ENCODE measurements at regions not wholly inside any gene's neighbourhood (a gene's known extent, or its start where the extent isn't known, plus 50 kb on each side); places are given as distances from the start of the nearest gene placed in this dataset.

GRCh38 chrX:139234898-139235297, 295.6 kb upstream of the F9 start:
- DNase-seq (ENCODE audit: low spot score in 2 of 2), result no peak
- H3K27ac ChIP-seq, result no peak overlapping the region
- no peak for TF ChIP-seq CTCF (IDR thresholded peaks at IDR 0.05)
- TF ChIP-seq POLR2A (IDR thresholded peaks at IDR 0.05), result no peak
- no peak for TF ChIP-seq EP300 (IDR thresholded peaks at IDR 0.05)
- no peak for TF ChIP-seq POLR2AphosphoS5 (IDR thresholded peaks at IDR 0.05)
- no peaks in the 10 kb centered on the region for H3K4me1 ChIP-seq
- no peaks in the 10 kb centered on the region for H3K36me3 ChIP-seq
- no peak overlapping the region for H3K4me3 ChIP-seq
- H3K27me3 ChIP-seq, result no peaks in the 10 kb centered on the region
- H3K9me3 ChIP-seq, result no peaks in the 10 kb centered on the region
- 94% methylated on average over 3 of the region's 3 CpGs for WGBS

- Histone ChIP-seq H3K36me3 (no peaks in the 10 kb centered on the region), H3K27me3 (no peaks in the 10 kb centered on the region), H3K27ac (no peak overlapping the region), H3K9me3 (no peaks in the 10 kb centered on the region), H3K4me3 (no peak overlapping the region), H3K4me1 (no peaks in the 10 kb centered on the region)
- 37% methylated on average over 10 of the region's 10 CpGs for WGBS
- DNase-seq (ENCODE audit: low spot score in 2 of 2), result no peak
- TF ChIP-seq POLR2A (IDR thresholded peaks at IDR 0.05), result no peak
- no peak for TF ChIP-seq POLR2AphosphoS5 (IDR thresholded peaks at IDR 0.05)
- TF ChIP-seq EP300 (IDR thresholded peaks at IDR 0.05), result no peak
- no peak for TF ChIP-seq CTCF (IDR thresholded peaks at IDR 0.05)
Measured at GRCh38 chrX:139224953-139225665, 305.4 kb upstream of the F9 start.

- no peaks in the 10 kb centered on the region for H3K27me3 ChIP-seq
- H3K27ac ChIP-seq, result no peak overlapping the region
- TF ChIP-seq POLR2A (IDR thresholded peaks at IDR 0.05), result no peak
- TF ChIP-seq CTCF (IDR thresholded peaks at IDR 0.05), result no peak
- TF ChIP-seq POLR2AphosphoS5 (IDR thresholded peaks at IDR 0.05), result no peak
- no peak for TF ChIP-seq EP300 (IDR thresholded peaks at IDR 0.05)
- H3K4me1 ChIP-seq, result no peaks in the 10 kb centered on the region
- WGBS, result 72% methylated on average over 9 of the region's 9 CpGs
- no peaks in the 10 kb centered on the region for H3K36me3 ChIP-seq
- H3K4me3 ChIP-seq, result no peak overlapping the region
- DNase-seq (ENCODE audit: low spot score in 2 of 2), result no peak
- H3K9me3 ChIP-seq, result no peaks in the 10 kb centered on the region
Measured at GRCh38 chrX:139222511-139223200, 307.9 kb upstream of the F9 start.

GRCh38 chrX:139213241-139213709, 317.3 kb upstream of the F9 start:
- H3K4me3 ChIP-seq, result no peak overlapping the region
- 75% methylated on average over 3 of the region's 3 CpGs for WGBS
- H3K36me3 ChIP-seq, result no peaks in the 10 kb centered on the region
- no peaks in the 10 kb centered on the region for H3K9me3 ChIP-seq
- no peaks in the 10 kb centered on the region for H3K4me1 ChIP-seq
- TF ChIP-seq POLR2AphosphoS5 (IDR thresholded peaks at IDR 0.05), result no peak
- no peaks in the 10 kb centered on the region for H3K27me3 ChIP-seq
- no peak for DNase-seq (ENCODE audit: low spot score in 2 of 2)
- H3K27ac ChIP-seq, result no peak overlapping the region

GRCh38 chrX:139211568-139212182, 318.9 kb upstream of the F9 start:
- Histone ChIP-seq H3K4me1 (no peaks in the 10 kb centered on the region), H3K27ac (no peak overlapping the region), H3K27me3 (no peaks in the 10 kb centered on the region), H3K9me3 (no peaks in the 10 kb centered on the region), H3K4me3 (no peak overlapping the region), H3K36me3 (no peaks in the 10 kb centered on the region)
- TF ChIP-seq CTCF (IDR thresholded peaks at IDR 0.05) (no peak), POLR2A (IDR thresholded peaks at IDR 0.05) (no peak), POLR2AphosphoS5 (IDR thresholded peaks at IDR 0.05) (no peak), EP300 (IDR thresholded peaks at IDR 0.05) (no peak)
- 30% methylated on average over 8 of the region's 8 CpGs for WGBS
- DNase-seq (ENCODE audit: low spot score in 2 of 2), result no peak
